Activated B cell treated with CpG ODN at 0.5 μM for 24 hours (primary cell): ENCODE measurements at regions not wholly inside any gene's neighbourhood (a gene's known extent, or its start where the extent isn't known, plus 50 kb on each side); places are given as distances from the start of the nearest gene placed in this dataset.

Experiments
- ATAC-seq: fragments of 200-7000 bp; cut with Tn5 transposase; one replicate; pipeline ENCODE4 v1.10.0; 2021; ENCODE audit warnings: low read depth, mild to moderate bottlenecking, moderate library complexity
- CTCF ChIA-PET: fragments of 350-600 bp; sonication (Branson Sonifier 250); formaldehyde crosslinking; loops from one replicate; lab custom pipeline; 2021; ENCODE audit warnings: antibody characterized with exemption; lab: Charles Lee
- POLR2A ChIA-PET: fragments of 350-600 bp; sonication (Branson Sonifier 250); formaldehyde crosslinking; loops from one replicate; lab custom pipeline; 2021; ENCODE audit warnings: antibody characterized with exemption; lab: Charles Lee
- DNase-seq: peaks from one replicate; pipeline ENCODE4 v3.0.0; 2022
- H3K27ac Mint-ChIP-seq: one replicate; pipeline ENCODE4 v1.8.0; 2020; ENCODE audit warnings: mixed read lengths
- H3K27me3 Mint-ChIP-seq: one replicate; pipeline ENCODE4 v1.8.0; 2021; ENCODE audit warnings: mixed read lengths
- H3K36me3 Mint-ChIP-seq: one replicate; pipeline ENCODE4 v1.8.0; 2021; ENCODE audit warnings: low read depth, mixed read lengths
- H3K4me1 Mint-ChIP-seq: one replicate; pipeline ENCODE4 v1.8.0; 2021; ENCODE audit warnings: mixed read lengths
- H3K4me3 Mint-ChIP-seq: one replicate; pipeline ENCODE4 v1.8.0; 2020; ENCODE audit warnings: mild to moderate bottlenecking, mixed read lengths
- H3K9me3 Mint-ChIP-seq: one replicate; pipeline ENCODE4 v1.8.0; 2020; ENCODE audit warnings: mixed read lengths
- intact Hi-C: fragments of 100-400 bp; cut with micrococcal nuclease; formaldehyde crosslinking; loops from one replicate; pipeline ENCODE4 v1.15.1; 2024
- TF ChIP-seq, protein P1 (sequence below): fragments of 200-600 bp; IDR thresholded peaks from one replicate; pipeline ENCODE4 v1.8.0; 2022; ENCODE audit warnings: antibody characterized with exemption, mild to moderate bottlenecking

- H3K36me3 Mint-ChIP-seq = no peaks in the 10 kb centered on the region
- intact Hi-C loops = no loop called here
- H3K4me1 Mint-ChIP-seq = no peaks in the 10 kb centered on the region
- ChIA-PET POLR2A (no interaction called here), CTCF (no interaction called here)
- TF ChIP-seq, protein P1, sequence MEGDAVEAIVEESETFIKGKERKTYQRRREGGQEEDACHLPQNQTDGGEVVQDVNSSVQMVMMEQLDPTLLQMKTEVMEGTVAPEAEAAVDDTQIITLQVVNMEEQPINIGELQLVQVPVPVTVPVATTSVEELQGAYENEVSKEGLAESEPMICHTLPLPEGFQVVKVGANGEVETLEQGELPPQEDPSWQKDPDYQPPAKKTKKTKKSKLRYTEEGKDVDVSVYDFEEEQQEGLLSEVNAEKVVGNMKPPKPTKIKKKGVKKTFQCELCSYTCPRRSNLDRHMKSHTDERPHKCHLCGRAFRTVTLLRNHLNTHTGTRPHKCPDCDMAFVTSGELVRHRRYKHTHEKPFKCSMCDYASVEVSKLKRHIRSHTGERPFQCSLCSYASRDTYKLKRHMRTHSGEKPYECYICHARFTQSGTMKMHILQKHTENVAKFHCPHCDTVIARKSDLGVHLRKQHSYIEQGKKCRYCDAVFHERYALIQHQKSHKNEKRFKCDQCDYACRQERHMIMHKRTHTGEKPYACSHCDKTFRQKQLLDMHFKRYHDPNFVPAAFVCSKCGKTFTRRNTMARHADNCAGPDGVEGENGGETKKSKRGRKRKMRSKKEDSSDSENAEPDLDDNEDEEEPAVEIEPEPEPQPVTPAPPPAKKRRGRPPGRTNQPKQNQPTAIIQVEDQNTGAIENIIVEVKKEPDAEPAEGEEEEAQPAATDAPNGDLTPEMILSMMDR = no peak
- no peaks in the 10 kb centered on the region for H3K9me3 Mint-ChIP-seq
- DNase-seq = no peak
- no peaks in the 10 kb centered on the region for H3K27me3 Mint-ChIP-seq
- no peak for ATAC-seq
- H3K4me3 Mint-ChIP-seq = no peak overlapping the region
- H3K27ac Mint-ChIP-seq = no peak overlapping the region
Observed at GRCh38 chr10:2895594-2896196, 171.7 kb upstream of the PFKP start.

- no peak overlapping the region for H3K27ac Mint-ChIP-seq
Observed at GRCh38 chr10:2893991-2894390, 173.4 kb upstream of the PFKP start.

DNA sequence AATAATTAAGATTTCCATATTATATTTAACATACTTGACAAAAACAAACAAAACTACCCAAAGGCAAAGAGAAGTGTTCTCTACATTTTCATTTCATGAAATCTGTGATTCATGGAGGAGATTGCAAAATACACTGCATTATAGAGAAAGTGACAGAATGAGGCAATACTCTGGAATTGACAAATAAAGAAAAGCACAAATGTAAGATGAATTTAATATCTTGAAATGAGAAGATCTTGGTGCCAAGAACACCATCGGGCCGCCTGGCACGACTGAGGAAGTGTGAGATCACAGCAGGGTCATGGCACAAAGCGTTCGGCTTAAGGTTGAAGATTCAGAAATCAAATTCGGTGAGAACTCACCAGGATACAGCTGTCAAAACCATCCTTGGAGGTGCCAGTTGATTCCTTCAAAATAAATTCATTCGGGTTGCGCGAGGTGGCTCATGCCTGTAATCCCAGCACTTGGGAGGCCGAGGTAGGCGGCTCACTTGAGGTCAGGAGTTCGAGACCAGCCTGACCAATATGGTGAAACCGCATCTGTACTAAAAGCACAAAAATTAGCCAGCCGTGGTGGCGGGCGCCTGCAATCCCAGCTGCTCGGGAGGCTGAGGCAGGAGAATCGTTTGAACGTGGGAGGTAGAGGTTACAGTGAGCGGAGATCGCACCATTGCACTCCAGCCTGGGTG lies 174.0 kb upstream of the PFKP start:
- ATAC-seq (no peak), DNase-seq (no peak)
- TF ChIP-seq, protein P1 = no peak
- POLR2A ChIA-PET = no interaction called here
- no peak overlapping the region for H3K4me3 Mint-ChIP-seq
- no peaks in the 10 kb centered on the region for H3K27me3 Mint-ChIP-seq
- no peaks in the 10 kb centered on the region for H3K4me1 Mint-ChIP-seq
- CTCF ChIA-PET = no interaction called here
- H3K36me3 Mint-ChIP-seq = no peaks in the 10 kb centered on the region
- no peaks in the 10 kb centered on the region for H3K9me3 Mint-ChIP-seq
- intact Hi-C loops = no loop called here
- H3K27ac Mint-ChIP-seq = no peak overlapping the region

More at GRCh38 chr10:2893991-2894390, 173.4 kb upstream of the PFKP start:
- ChIA-PET POLR2A (no interaction called here), CTCF (no interaction called here)
- no peaks in the 10 kb centered on the region for H3K4me1 Mint-ChIP-seq
- no peaks in the 10 kb centered on the region for H3K9me3 Mint-ChIP-seq
- no peak overlapping the region for H3K4me3 Mint-ChIP-seq
- TF ChIP-seq, protein P1 = no peak
- ATAC-seq (no peak), DNase-seq (no peak)
- H3K27me3 Mint-ChIP-seq = no peaks in the 10 kb centered on the region
- intact Hi-C loops = no loop called here
- no peaks in the 10 kb centered on the region for H3K36me3 Mint-ChIP-seq

DNA sequence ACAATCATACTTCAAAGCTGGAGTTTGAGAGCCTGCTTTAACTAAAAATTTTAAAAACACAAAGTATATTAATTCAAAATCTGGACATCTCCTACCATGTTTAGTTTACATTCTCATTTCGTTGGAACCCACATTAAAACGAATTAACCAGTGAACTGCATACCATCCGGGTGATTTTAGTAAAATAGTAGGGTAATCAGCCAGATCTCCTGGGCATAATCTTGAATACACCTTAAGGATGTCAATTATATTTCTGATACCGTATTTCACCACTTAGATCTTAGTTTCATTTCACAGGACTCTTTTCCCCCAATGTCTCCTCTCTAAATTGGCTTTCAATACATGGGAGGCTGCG lies 175.6 kb upstream of the PFKP start:
- intact Hi-C loops = no loop called here
- H3K27me3 Mint-ChIP-seq = no peaks in the 10 kb centered on the region
- no peaks in the 10 kb centered on the region for H3K9me3 Mint-ChIP-seq
- DNase-seq (no peak), ATAC-seq (no peak)
- H3K4me1 Mint-ChIP-seq = no peaks in the 10 kb centered on the region
- TF ChIP-seq, protein P1 = no peak
- ChIA-PET CTCF (no interaction called here), POLR2A (no interaction called here)
- H3K36me3 Mint-ChIP-seq = no peaks in the 10 kb centered on the region
- H3K27ac Mint-ChIP-seq = no peak overlapping the region
- no peak overlapping the region for H3K4me3 Mint-ChIP-seq

DNA sequence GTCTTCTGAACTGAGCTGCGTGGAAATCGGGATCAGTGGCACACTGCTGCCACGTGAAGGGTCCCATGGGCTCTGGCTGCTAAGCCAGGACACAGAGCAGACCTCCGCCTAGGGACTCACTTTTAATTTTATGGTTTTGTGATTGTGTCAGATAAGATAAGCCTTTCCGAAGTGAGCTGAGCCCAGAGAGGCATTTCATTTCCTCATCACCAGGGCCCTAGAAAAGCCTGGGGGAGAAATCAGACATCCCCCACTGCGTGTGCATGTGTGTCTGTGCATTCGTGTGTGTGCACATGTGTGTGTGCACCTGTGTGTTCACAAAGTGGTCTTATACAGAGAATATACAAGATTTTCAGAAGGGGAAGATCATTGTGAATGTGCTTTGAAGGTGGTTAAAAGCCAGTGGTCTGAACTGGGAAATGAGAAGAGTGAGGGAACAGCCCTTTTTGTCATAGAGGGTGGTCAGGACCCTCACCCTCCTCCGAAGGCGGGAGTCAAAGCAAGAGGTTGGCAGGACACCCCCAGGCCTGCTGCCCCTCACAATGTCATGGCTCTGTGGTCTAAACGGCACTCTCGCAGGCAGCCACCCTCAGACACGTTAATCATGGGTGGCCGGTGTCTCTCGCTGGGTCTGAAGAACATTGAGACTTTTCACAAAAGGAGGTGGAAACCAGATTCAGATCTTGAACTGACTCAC lies 176.1 kb upstream of the PFKP start:
- no peak overlapping the region for H3K4me3 Mint-ChIP-seq
- CTCF ChIA-PET = no interaction called here
- no peaks in the 10 kb centered on the region for H3K36me3 Mint-ChIP-seq
- H3K4me1 Mint-ChIP-seq = no peaks in the 10 kb centered on the region
- POLR2A ChIA-PET = no interaction called here
- intact Hi-C loops = no loop called here
- H3K27me3 Mint-ChIP-seq = no peaks in the 10 kb centered on the region
- no peaks in the 10 kb centered on the region for H3K9me3 Mint-ChIP-seq
- no peak overlapping the region for H3K27ac Mint-ChIP-seq
- TF ChIP-seq, protein P1 = no peak
- ATAC-seq (no peak), DNase-seq (no peak)
